ENCODE measurements at regions not wholly inside any gene's neighbourhood (a gene's known extent, or its start where the extent isn't known, plus 50 kb on each side); places are given as distances from the start of the nearest gene placed in this dataset.

DNA sequence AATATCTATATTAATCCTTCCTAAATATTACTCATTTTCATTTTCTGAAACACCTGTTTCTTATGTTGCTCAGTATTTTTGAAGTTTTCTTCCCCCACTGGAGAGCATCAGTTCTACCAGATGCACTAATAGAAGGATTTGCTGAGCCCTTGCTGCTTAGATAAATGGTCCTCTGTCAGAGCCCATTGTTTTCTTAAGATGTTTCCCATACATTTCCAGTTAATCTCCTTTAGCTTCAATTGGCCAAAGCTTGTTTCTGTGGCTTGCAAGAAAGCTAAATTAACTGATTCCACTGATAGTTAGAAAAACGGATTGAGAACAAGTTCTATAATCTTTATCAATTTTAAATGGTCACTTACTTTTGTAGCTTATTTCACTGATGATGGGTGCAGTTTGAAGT lies 1425.5 kb downstream of the PCDH18 start:
- Mint-ChIP-seq H3K9me3 (no peaks in the 10 kb centered on the region), H3K27me3 (ENCODE audit: low read depth) (no peaks in the 10 kb centered on the region), H3K4me3 (no peak overlapping the region), H3K27ac (no peak overlapping the region), H3K36me3 (ENCODE audit: low read depth) (no peaks in the 10 kb centered on the region), H3K4me1 (ENCODE audit: low read depth) (no peaks in the 10 kb centered on the region)
- CTCF ChIA-PET = no interaction called here
- intact Hi-C loops (cut with micrococcal nuclease) = no loop called here
- DNase-seq = no peak

DNA sequence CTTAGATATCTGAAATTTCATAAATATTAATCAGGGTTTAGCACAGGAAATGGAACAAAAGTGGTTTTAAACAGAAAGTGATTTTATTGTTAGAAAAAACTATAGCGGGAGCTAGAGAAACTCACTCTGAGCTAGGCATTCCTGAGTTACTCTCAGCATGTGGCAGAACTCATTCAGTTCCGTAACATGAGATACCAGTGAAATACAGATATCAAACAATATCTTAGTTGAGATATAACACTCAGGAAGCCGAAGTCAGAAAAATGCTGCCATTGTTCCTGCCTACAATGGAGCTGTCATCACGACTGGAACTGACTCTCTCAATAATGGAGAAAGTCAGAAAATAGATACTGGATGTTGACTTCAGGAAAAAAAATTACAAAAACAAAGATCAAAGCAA lies 1428.7 kb downstream of the PCDH18 start:
- no peaks in the 10 kb centered on the region for H3K36me3 Mint-ChIP-seq (ENCODE audit: low read depth)
- H3K4me1 Mint-ChIP-seq (ENCODE audit: low read depth) = no peaks in the 10 kb centered on the region
- H3K27me3 Mint-ChIP-seq (ENCODE audit: low read depth) = no peaks in the 10 kb centered on the region
- H3K27ac Mint-ChIP-seq = no peak overlapping the region
- CTCF ChIA-PET = no interaction called here
- no peak overlapping the region for H3K4me3 Mint-ChIP-seq
- DNase-seq = no peak
- intact Hi-C loops (cut with micrococcal nuclease) = no loop called here
- peaks cover 1% of the 10 kb centered on the region for H3K9me3 Mint-ChIP-seq

DNA sequence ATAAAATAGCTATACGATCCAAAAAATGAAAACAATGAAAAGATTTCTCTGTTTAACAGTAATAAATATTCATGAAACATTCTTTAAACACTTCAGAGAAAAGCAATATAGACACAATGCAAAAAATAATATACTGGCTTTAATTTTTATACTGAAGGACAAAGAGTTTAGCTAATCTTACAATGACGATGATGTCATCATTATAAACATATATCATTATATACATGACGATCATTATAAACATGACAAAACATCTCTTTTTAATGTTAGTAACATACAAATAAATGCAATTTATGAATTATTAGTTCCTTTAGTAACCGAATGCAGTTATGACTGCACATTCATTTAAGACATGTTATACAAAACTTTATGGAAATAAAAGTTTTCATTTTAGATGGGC lies 1434.6 kb downstream of the PCDH18 start:
- intact Hi-C loops (cut with micrococcal nuclease) = no loop called here
- CTCF ChIA-PET = no interaction called here
- H3K27ac Mint-ChIP-seq = no peak overlapping the region
- H3K4me1 Mint-ChIP-seq (ENCODE audit: low read depth) = no peaks in the 10 kb centered on the region
- H3K4me3 Mint-ChIP-seq = no peak overlapping the region
- no peaks in the 10 kb centered on the region for H3K36me3 Mint-ChIP-seq (ENCODE audit: low read depth)
- peaks cover 1% of the 10 kb centered on the region for H3K9me3 Mint-ChIP-seq
- H3K27me3 Mint-ChIP-seq (ENCODE audit: low read depth) = no peaks in the 10 kb centered on the region
- DNase-seq = no peak

DNA sequence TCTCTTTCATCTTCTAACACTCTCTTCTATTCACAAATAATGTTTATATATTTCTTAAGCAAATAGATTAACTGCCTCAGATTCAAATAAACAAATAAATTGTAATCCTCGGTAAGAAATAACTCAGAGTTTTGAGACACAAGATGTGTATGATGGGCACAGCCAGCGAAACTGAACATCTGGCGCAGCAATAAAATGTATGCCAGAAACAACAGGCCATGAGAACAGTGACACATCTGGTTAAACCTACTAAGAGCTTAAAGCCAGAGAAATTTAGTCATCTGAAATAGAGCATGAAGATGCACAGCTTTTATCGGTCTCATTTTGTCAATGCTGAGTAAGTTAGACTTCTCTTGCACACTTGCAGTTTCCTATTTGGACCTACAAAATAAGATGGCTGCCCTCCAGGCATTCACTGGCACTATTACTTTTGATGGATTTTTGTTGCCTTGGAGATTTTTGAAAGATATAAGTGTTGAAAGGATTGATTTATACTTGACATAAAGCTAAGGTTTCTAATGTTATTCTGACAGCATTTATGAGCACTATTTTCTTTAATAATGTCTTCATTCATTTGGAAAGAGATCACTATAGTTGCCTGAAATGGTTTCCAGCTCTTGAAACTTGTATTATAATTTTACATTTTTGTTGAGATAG lies 1444.0 kb downstream of the PCDH18 start:
- no peaks in the 10 kb centered on the region for H3K27me3 Mint-ChIP-seq (ENCODE audit: low read depth)
- H3K36me3 Mint-ChIP-seq (ENCODE audit: low read depth) = no peaks in the 10 kb centered on the region
- H3K27ac Mint-ChIP-seq = no peak overlapping the region
- peaks cover 5% of the 10 kb centered on the region for H3K9me3 Mint-ChIP-seq
- no peak for DNase-seq
- intact Hi-C loops (cut with micrococcal nuclease) = no loop called here
- H3K4me1 Mint-ChIP-seq (ENCODE audit: low read depth) = no peaks in the 10 kb centered on the region
- H3K4me3 Mint-ChIP-seq = no peak overlapping the region
- CTCF ChIA-PET = no interaction called here

DNA sequence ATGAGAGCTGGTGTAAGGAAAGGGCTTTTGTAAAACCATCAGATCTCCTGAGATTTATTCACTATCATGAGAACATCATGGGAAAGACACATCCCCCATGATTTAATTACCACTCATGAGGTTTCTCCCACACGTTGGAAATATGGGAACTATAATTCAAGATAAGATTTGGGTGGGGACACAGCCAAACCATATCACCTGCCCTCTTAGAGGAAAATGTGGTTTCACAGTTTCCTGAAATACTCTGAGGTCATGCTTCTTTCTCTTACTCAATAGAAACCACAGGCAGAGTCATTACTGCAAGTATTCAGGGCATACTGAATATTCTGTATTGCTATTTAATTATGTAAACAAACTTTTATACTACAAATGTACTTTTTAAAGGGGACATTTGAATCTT lies 1453.3 kb downstream of the PCDH18 start:
- H3K9me3 Mint-ChIP-seq = peaks cover 8% of the 10 kb centered on the region
- no peak for DNase-seq
- no peaks in the 10 kb centered on the region for H3K4me1 Mint-ChIP-seq (ENCODE audit: low read depth)
- H3K27ac Mint-ChIP-seq = no peak overlapping the region
- H3K4me3 Mint-ChIP-seq = no peak overlapping the region
- intact Hi-C loops (cut with micrococcal nuclease) = no loop called here
- CTCF ChIA-PET = no interaction called here
- H3K36me3 Mint-ChIP-seq (ENCODE audit: low read depth) = no peaks in the 10 kb centered on the region
- no peaks in the 10 kb centered on the region for H3K27me3 Mint-ChIP-seq (ENCODE audit: low read depth)

DNA sequence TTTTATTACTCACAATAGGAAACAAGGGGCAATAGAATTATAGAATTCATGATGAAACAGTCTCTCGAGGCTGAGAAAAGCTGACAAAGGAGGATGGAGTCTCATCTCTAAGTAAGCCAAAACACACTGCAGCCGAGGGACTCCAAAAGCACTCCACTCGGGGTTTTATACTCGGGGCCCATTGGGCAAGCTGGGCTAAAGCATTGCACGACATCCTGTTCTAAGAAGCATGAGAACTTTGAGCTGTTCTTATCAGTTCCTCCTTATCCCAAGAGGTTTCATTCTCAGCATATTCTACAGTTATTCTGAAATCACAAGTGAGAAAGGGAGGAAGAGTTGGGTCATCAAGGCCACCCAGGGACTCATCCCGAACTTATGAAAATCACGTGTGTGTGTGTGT lies 1475.5 kb downstream of the PCDH18 start:
- DNase-seq = no peak
- no peaks in the 10 kb centered on the region for H3K4me1 Mint-ChIP-seq (ENCODE audit: low read depth)
- H3K9me3 Mint-ChIP-seq = peaks cover 1% of the 10 kb centered on the region
- no peaks in the 10 kb centered on the region for H3K27me3 Mint-ChIP-seq (ENCODE audit: low read depth)
- intact Hi-C loops (cut with micrococcal nuclease) = no loop called here
- CTCF ChIA-PET = no interaction called here
- no peaks in the 10 kb centered on the region for H3K36me3 Mint-ChIP-seq (ENCODE audit: low read depth)
- no peak overlapping the region for H3K27ac Mint-ChIP-seq
- H3K4me3 Mint-ChIP-seq = no peak overlapping the region

DNA sequence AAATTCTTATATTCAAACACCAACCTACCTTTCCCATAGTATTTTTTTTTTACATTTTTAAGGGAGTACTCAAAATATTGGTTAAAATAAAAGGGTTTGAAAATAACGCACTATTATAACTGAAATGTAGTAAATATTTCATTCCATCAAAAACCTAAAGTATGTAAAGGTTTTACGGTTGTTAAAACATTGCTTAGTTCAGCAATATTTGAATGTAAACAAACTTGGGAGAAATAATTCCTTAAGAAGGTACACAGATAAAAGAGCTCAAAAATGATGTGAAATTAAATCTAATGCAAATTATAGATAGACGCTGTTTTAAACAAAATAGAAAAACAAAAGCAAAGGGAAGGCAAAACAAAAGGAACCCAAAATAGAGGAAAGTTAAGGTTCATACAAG lies 1476.9 kb downstream of the PCDH18 start:
- intact Hi-C loops (cut with micrococcal nuclease) = no loop called here
- H3K4me1 Mint-ChIP-seq (ENCODE audit: low read depth) = no peaks in the 10 kb centered on the region
- H3K27ac Mint-ChIP-seq = no peak overlapping the region

DNA sequence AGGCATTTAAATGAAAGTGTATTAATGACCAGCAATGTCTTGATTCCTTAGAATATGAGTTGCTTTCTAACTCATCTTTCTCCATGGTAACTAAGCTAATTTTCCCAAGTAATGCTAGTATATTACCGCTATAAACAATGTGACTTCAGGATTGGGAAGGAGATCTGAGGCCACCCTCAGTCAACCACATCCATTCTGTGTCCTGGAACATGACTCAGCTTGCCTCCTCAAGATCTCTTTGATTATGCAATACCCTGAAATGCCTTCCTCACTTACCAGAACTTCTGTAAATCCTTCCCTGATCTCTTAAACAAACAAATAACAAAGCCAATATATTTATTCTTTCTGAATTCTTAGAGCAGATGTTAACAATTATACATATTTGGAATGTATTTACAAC lies 1495.5 kb downstream of the PCDH18 start:
- Mint-ChIP-seq H3K27me3 (ENCODE audit: low read depth) (no peaks in the 10 kb centered on the region), H3K27ac (no peak overlapping the region), H3K4me1 (ENCODE audit: low read depth) (no peaks in the 10 kb centered on the region), H3K4me3 (no peak overlapping the region), H3K36me3 (ENCODE audit: low read depth) (no peaks in the 10 kb centered on the region), H3K9me3 (peaks cover 2% of the 10 kb centered on the region)
- intact Hi-C loops (cut with micrococcal nuclease) = no loop called here
- no peak for DNase-seq
- CTCF ChIA-PET = no interaction called here

More for the DNA sequence above, 1476.9 kb downstream of the PCDH18 start:
- DNase-seq = no peak
- Mint-ChIP-seq H3K4me3 (no peak overlapping the region), H3K9me3 (peaks cover 1% of the 10 kb centered on the region), H3K36me3 (ENCODE audit: low read depth) (no peaks in the 10 kb centered on the region), H3K27me3 (ENCODE audit: low read depth) (no peaks in the 10 kb centered on the region)
- CTCF ChIA-PET = no interaction called here

DNA sequence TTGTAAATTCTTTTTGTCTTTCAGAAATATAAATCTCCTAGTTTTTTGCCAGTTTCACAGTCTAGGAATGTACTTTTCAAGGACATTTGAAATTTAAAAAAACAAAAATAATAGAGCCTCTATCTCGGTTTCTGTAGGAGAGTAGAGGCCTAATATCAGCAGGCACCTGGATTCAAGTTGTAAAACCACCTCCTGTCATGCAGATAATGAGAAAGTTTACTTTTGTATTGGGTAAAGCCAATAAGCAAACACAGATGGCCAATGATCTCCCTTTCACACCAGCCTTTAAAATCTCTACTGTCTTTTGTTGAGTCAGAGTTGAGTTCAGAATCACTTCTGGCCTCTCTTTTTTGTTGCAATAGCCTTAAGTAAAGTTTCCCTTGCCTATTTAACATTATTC lies 1499.9 kb downstream of the PCDH18 start:
- Mint-ChIP-seq H3K36me3 (ENCODE audit: low read depth) (no peaks in the 10 kb centered on the region), H3K27ac (no peak overlapping the region), H3K4me3 (no peak overlapping the region), H3K27me3 (ENCODE audit: low read depth) (no peaks in the 10 kb centered on the region), H3K4me1 (ENCODE audit: low read depth) (no peaks in the 10 kb centered on the region), H3K9me3 (peaks cover 10% of the 10 kb centered on the region)
- intact Hi-C loops (cut with micrococcal nuclease) = no loop called here
- CTCF ChIA-PET = no interaction called here
- DNase-seq = no peak

DNA sequence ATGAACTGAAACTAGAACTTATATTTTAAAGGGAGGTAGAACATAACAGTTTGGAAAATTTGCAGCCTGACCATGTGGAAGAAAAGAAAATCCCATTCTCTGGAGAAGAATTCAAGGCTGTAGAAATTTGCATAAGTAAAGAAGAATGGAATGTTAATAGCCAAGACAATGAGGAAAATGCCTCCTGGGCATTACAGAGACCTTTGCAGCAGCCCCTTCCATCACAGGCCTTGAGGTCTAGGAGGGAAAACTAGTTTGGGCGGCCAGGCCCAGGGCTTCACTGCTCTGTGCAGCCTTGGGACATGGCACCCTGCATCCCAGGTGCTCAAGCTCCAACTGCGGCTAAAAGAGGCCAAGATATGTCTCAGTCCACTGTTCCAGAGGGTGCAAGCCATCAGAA lies 1506.8 kb downstream of the PCDH18 start:
- Mint-ChIP-seq H3K4me1 (ENCODE audit: low read depth) (no peaks in the 10 kb centered on the region), H3K9me3 (peaks cover 18% of the 10 kb centered on the region), H3K27ac (no peak overlapping the region), H3K27me3 (ENCODE audit: low read depth) (no peaks in the 10 kb centered on the region), H3K4me3 (no peak overlapping the region), H3K36me3 (ENCODE audit: low read depth) (no peaks in the 10 kb centered on the region)
- no peak for DNase-seq
- CTCF ChIA-PET = no interaction called here
- intact Hi-C loops (cut with micrococcal nuclease) = no loop called here

DNA sequence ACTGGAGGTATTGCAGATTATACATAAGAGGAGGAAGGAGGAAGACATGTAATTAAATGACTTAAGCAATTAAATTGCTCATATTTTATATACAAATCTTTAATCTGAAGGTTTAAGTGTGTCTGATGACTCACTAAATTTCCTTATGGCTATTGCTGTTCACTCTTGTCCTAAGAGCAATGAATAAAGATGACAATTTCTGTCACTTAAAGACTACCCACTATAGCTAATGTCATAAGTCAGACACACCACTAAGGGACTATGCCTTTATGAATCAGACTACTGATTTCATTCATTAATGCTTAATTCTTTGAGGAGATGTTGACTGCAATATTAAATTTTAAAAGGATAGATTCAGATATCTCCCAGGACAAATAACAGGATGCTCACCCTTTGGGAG lies 1514.7 kb downstream of the PCDH18 start:
- no peaks in the 10 kb centered on the region for H3K36me3 Mint-ChIP-seq (ENCODE audit: low read depth)
- CTCF ChIA-PET = interaction anchor here (0.6 kb wide), 1 partner anchor 1042 kb away, joined by 3 read pairs; no protein-coding TSS in a partner anchor
- DNase-seq = no peak
- no peak overlapping the region for H3K4me3 Mint-ChIP-seq
- no peak overlapping the region for H3K27ac Mint-ChIP-seq
- intact Hi-C loops (cut with micrococcal nuclease) = no loop called here
- no peaks in the 10 kb centered on the region for H3K27me3 Mint-ChIP-seq (ENCODE audit: low read depth)
- H3K4me1 Mint-ChIP-seq (ENCODE audit: low read depth) = no peaks in the 10 kb centered on the region
- H3K9me3 Mint-ChIP-seq = no peaks in the 10 kb centered on the region

DNA sequence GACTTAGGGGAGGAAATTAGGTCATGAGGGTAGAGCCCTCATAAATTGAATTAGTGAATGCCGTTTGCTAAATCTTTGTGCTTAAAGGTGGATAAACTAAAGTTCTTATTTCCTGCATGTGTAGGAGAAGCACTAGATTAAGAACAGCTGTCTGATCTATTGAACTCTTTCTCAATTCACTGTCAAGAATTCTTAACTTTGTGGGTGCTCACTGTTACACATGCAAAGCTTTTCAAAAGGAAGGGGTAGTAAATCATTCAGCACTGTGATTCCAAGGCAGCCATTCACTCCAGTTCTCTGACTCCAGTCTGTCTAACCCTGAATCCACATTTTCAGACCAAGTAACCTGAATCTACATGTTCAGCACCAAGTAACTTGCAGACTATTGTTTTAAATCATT lies 1520.1 kb downstream of the PCDH18 start:
- Mint-ChIP-seq H3K4me3 (no peak overlapping the region), H3K36me3 (ENCODE audit: low read depth) (no peaks in the 10 kb centered on the region), H3K27ac (no peak overlapping the region), H3K9me3 (peaks cover 4% of the 10 kb centered on the region), H3K4me1 (ENCODE audit: low read depth) (no peaks in the 10 kb centered on the region), H3K27me3 (ENCODE audit: low read depth) (no peaks in the 10 kb centered on the region)
- CTCF ChIA-PET = no interaction called here
- intact Hi-C loops (cut with micrococcal nuclease) = no loop called here
- no peak for DNase-seq

DNA sequence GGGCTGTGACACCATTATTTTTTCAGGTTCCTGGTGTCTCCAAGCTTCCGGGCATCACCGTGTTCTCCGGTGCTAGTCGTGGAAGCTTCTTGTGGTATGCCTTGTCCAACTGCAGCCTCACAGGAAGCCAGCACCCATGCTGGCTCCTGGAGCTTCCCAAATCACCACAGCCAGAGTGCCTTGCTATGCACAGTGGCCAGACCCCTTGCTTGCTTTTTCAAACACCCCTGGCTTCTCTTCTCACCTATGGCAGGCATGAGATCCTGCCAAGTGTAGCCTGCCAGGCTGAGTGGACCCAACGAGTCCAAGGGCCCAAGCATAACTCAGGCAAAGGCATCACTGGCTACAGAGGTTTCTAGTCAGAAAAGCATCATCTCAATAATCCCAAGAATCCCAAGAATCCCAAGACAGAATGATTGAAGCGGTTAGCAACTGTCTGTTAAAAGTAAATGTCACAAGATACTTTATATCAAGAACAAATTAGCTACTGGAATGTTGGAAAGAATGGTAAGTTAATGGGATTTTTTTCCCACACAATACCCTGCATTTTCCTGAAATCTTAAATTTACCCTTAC lies 1522.9 kb downstream of the PCDH18 start:
- no peaks in the 10 kb centered on the region for H3K4me1 Mint-ChIP-seq (ENCODE audit: low read depth)
- no peaks in the 10 kb centered on the region for H3K27me3 Mint-ChIP-seq (ENCODE audit: low read depth)
- no peak for DNase-seq
- peaks cover 7% of the 10 kb centered on the region for H3K9me3 Mint-ChIP-seq
- no peaks in the 10 kb centered on the region for H3K36me3 Mint-ChIP-seq (ENCODE audit: low read depth)
- CTCF ChIA-PET = no interaction called here
- H3K4me3 Mint-ChIP-seq = no peak overlapping the region
- intact Hi-C loops (cut with micrococcal nuclease) = no loop called here
- no peak overlapping the region for H3K27ac Mint-ChIP-seq
